Esophagus mucosa (tissue), 1 donor: ENCODE measurements at regions not wholly inside any gene's neighbourhood (a gene's known extent, or its start where the extent isn't known, plus 50 kb on each side); places are given as distances from the start of the nearest gene placed in this dataset.
A peak's percentile ranks its signal among the peaks of the same experiment; 100 is the strongest.

Experiments used
- ATAC-seq: fragments of 200-7000 bp; cut with Tn5 transposase; one replicate; pipeline ENCODE4 v1.9.1; 2020
- donor health status: DM: yes; HTN: yes; CAD: no.

DNA sequence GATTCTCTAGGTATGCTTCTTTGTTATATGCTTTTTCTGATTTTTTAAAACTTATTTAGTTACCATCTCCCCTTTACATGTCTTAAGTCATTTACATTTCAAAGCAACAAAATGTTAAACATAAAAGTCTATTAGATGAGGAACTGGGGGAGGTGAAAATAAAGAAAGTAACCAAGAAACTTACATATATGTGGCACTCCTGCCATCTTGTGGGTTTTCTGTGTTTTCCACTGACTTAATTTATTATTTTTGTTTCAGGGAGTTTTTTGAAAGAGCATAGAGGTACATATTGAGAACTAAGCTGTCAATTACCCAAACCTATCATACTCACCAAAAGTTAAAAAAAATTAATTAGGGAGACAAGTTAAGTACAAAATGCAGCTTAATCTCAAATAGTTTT is 1531.1 kb downstream of the MRPL39 start:
- ATAC-seq: no peak

DNA sequence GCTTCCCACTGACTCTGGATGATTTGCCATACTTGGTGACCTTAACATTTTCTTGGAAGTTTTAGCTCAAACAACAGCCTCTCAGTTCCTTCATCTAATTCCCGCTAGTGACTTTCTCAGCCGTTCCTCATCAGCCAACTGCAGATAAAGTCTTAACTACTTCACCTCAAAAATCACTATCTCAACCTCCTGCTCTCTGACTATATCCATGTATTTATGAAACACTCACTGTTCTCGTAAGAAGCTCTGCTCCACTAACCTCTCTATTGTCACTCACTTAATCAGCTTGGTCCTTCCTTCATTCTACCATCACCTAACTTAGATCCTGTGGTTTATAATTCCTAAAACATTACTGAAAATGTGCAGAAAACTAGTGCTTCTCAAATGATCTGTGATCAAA is 1551.6 kb downstream of the MRPL39 start:
- no peak for ATAC-seq

DNA sequence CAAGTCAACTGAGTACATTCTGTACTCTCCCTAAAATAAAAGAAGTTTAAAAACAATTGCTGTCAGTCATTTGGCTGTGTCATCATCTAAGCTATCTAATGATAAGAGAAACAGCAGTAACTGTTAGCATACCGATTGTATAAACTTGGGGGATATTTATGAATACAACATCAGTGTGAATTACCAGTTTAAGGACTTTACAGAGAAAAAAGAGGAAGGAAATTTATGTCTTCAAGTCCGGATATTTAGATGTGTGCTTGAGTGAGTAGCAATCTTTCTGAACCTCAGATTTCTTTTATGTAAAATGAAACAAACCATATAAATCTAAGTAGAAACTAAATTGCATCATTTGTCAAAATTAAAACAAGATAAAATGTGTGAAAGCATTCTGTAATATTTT is 1557.0 kb downstream of the MRPL39 start:
- ATAC-seq: no peak

DNA sequence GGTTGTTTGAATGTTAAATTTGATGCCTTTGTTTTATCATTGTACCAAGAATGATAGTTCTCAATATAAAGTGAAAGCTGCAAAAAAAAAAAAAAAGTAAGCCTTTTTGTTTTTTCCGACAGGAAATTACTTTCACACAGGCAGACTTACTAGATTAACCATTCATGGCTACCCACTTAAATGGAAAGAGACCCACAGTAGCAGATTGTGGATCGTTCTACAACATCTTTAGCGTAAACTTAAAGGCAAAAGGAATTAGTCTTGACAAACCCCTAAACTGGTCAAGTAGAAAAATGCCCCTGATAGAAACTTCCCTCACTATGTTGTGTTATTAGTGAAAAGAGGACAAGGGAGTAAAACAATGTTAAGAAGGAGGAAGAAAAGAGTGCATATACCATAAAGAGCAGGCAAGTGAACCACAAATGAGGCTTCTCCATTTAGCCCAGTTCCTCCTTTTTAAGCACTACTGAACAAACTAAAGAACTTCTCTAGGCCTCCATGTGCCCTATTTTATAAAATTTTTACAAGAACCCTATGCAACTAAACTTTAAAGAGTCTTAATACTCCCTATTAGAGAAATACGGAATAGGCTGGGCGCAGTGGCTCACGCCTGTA is 1560.3 kb downstream of the MRPL39 start:
- no peak for ATAC-seq

DNA sequence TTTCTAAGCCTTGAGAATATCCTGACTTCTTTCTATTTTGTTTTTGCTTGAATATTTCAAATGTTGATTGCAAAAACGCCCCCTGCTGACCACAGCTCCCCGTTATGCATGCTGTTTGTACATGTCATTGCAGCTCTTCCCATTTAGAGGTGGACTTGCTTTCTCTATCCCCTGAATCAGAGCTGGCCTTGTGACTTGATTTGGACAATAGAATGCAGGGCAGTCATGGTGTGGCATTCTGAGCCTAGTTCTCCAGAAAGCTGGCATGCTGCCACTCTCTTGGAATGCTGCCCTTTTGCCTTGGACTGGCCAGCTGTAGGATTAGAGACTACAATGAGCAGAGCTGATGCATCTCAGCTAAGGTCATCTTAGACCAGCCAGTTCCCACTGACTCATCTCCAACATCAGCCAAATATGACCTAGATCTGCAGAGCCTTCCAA is 1561.5 kb downstream of the MRPL39 start:
- no peak for ATAC-seq

DNA sequence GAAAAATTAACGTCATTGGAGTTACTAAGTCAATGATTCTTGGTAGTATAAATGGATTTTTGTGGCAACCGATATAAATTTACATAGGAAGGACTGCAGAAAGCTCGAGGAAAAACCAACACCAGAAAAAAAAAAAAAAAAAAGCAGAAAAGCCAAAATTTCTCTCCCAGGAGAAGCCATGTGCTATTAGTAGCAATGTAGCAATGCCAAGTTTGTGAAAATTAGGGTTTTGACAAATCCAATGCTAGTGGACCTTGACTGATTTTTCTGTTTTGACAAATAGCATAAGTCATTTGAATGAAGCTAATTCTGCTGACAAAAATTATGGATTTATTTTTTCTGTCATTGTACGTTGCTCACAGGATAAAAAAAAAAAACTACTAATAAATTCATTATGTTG is 1561.9 kb downstream of the MRPL39 start:
- ATAC-seq: no peak

DNA sequence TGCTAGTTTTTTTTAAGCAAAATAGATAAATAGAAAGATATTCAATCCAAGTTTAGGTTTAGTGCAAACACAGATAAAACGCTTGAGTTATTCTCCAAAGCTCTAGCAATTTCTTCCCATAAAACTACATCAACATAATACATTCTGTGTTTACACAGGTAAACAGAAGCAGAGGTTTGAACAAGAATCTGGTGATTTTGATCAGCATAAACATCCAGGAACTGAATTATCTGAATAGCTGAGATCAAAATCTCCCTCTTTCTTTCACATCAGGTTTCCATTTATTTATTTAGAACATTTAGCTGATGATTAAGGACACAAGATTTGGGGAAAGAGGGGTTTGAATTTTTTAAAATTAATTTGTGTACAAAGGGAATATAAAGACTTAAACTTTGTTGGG is 1564.6 kb downstream of the MRPL39 start:
- ATAC-seq: no peak

DNA sequence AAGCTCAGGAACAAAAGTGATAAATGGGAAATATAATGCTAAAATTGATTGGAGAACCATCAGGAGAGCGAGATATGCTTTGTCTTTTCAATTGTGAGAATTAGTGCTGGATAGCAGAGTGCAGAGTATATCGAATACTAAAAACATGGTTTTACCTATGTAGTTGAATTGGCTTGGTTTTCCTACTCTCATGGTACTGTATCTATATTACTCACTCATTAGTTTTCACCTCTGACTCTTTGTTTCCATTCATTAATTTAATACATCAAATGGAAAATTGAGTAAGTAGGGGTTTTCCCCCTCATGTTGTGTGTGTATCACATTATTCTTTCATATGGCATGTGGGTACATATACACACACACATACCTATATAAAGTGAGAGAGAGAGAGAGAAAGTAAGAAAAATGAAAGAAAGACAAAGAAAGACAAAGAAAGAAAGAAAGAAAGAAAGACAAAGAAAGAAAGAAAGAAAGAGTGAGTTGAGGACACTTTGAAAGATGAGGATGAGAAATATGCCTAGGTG is 1574.5 kb downstream of the MRPL39 start:
- no peak for ATAC-seq

DNA sequence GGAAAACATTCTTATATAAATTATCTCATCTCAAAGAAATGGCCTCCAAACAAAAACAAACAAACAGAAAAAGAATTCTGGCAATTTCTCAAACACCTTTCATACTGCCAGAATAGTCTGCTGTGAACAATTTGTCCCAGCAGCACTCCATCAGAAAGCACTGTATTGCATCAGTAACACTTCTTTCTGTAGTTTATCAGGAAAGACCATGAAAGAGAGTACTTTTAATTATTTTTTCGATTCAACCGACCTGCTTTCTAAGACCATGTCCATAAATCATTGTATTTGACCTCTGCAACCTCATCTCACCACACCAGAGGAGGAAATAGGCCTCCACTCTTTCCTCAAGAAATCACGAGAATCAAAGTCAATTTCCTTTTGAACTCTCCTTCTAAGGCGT is 1579.9 kb downstream of the MRPL39 start:
- ATAC-seq: no peak

DNA sequence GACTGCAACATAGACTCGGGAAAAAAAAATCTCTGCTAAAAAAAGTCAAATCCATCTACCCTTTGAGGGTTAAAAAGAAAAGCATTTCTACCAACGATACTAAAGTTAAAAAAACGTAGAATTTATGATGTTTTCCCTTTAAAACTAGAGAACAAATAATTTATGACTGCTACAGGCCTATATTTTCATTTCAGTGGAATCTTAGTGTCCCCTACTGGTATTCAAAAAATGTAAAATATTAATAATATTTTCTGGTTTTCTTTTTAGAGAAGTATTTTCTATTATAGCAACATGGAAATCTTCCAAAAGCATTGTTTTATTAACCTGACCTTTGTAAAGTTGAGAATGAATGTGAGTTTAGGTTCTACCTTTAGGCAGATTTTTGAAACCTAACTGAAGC is 1582.2 kb downstream of the MRPL39 start:
- ATAC-seq: no peak

DNA sequence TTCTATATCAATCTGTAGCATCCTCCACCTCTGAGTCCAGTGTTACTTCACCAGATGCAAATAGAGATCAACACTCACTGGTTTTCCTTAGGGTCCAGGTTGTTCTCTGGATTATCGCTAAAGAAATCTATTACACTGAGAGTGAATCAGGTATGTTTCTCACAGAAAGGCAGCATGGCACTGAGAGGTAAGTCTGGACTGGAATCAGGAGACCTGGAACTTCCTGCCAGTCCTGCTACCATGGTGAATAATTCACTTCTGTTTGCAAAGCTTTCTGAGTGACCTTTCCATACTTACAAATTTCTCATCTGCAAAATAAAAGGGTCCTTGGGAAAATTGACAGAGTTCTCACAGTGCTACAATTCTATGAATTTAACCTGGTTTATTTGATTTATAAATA is 1583.3 kb downstream of the MRPL39 start:
- ATAC-seq: no peak

DNA sequence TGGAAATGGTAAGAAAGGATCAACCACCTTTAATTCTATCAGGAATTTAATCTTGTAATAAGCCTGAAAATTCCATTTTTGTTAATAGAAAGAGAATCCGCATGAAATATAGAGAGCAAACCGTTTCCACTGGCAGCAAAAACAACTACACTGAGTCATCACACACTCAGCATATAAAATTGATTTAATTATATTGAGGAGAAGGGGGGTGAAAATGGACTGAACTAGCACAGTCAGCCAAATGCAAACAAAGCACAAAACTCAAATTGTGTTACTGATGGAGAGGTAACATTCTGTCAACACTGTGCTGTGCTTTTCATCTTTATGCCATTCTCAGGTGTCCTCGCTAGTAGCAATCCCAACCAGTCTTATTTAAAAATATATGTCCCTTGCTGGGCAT is 1583.9 kb downstream of the MRPL39 start:
- no peak for ATAC-seq

DNA sequence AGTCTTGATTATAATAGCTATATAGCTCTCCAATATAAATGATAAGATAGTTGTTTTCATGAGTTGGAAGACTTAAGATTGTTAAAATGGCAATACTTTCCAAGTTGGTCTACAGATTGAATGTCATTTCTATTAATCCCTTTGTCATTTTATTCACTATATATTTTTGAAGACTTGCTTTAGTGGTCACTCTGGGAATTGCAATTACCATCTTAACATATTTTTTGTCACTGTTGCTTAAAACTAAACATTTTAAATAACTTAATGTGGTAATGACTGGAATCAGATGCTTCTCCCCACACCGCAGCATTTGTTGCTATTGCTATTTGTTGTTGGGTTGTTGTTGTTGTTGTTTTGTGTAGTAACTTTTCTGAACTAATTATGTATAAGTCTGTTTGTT is 1592.9 kb downstream of the MRPL39 start:
- ATAC-seq: no peak

DNA sequence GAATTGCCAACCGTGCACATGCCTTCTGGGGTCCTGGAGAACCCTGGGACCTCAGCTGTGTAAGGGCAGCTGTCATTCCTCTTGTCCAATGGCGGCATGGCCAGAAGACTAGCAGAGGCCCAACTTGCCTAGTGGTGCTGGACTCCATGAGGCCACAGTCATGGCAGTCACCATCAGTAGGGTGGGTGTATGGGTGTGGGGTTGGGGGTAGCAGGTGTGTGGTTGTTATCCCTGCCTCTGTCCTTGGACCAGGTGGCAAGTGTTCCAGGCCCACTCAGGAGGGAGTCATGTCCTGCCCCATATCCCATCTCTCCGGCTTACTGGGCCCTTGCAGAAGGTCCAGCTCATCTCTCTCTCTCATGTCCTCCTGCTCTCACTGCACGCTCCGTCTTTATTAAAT is 1596.2 kb downstream of the MRPL39 start:
- ATAC-seq: no peak

DNA sequence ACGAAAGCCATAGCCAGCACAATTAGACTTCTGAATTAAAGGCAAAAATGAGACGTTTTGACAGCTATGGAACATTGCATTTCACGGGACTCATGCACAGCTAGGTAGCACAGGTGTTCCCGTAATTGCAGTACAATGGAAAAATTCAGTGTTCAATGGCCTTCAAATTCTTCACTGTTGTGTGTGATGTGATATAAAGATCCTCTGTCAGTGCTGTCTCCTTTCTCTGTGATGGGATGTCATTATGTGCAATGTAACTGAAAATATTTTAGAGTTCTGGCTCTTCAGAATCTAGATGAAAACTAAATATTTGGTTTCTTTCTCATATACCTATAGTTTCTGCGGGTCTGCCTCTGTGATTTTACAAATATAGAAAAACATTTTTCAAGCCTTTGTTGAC is 1599.7 kb downstream of the MRPL39 start:
- no peak for ATAC-seq

DNA sequence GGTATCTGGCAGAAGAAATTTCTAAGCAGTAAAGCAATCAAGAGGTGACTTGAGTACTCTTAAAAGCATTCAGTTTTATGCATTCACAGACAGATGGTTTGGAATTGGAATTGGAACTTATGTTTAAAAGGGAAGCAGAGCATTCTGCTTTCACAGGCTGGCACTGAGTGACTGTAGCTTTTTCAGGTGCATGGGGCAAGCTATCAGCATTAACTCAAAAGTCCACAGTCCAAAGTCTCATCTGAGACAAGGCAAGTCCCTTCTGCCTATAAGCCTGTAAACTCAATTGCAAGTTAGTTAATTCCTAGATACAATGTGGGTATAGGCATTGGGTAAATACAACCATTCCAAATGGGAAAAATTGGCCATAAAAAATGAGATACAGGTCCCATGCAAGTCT is 1620.3 kb downstream of the MRPL39 start:
- no peak for ATAC-seq

DNA sequence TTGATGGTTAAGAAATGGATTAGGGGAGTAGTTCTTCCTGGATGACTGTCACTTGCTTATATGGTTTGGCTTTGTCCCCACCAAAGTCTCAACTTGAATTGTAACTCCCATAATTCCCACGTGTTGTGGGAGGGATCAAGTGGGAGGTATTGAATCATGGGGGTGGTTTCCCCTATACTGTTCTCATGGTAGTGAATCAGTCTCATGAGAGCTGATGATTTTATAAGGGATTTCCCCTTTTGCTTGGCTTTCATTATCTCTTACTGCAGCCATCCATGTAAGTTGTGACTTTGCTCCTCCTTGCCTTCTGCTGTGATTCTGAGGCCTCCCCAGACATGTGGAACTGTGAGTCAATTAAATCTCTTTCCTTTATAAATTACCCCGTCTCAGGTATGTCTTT is 1621.1 kb downstream of the MRPL39 start:
- ATAC-seq: no peak

DNA sequence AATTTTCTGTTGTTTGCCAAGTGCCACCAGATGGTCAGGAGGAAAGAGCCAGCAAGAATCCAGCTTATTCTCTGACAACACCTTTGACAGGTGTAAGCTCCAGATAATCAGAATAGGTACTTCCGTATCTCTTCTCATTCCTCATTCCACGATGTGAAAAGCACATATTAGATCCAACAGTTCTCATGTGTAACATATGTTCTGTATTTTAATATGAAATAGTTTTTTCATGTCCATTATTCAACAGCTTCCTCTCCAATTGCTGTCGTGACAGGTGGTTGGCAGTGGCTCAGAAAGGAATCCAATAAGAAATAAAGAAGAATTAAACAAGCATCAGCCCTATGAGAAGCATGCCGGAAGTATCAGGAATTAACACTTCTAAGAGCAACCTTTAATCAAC is 1624.7 kb downstream of the MRPL39 start:
- ATAC-seq: no peak

DNA sequence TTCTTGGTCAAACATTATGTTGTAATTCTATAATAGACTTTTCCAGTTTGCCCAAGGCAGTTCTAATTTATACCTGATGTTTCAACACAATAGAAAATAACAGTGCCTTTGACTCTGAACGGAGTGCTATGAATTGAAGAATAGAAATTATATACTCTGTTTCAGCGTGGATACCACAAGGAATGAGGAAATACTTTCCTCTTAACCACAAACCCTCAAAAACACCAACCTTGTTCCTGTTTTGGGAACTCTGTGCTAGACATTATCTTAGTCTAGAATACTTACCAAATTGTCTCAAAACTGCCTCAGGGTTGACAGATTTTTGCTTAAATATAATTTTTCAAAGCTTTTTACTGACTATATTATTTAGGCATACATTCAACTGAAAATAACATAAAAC is 1629.3 kb downstream of the MRPL39 start:
- ATAC-seq: no peak

DNA sequence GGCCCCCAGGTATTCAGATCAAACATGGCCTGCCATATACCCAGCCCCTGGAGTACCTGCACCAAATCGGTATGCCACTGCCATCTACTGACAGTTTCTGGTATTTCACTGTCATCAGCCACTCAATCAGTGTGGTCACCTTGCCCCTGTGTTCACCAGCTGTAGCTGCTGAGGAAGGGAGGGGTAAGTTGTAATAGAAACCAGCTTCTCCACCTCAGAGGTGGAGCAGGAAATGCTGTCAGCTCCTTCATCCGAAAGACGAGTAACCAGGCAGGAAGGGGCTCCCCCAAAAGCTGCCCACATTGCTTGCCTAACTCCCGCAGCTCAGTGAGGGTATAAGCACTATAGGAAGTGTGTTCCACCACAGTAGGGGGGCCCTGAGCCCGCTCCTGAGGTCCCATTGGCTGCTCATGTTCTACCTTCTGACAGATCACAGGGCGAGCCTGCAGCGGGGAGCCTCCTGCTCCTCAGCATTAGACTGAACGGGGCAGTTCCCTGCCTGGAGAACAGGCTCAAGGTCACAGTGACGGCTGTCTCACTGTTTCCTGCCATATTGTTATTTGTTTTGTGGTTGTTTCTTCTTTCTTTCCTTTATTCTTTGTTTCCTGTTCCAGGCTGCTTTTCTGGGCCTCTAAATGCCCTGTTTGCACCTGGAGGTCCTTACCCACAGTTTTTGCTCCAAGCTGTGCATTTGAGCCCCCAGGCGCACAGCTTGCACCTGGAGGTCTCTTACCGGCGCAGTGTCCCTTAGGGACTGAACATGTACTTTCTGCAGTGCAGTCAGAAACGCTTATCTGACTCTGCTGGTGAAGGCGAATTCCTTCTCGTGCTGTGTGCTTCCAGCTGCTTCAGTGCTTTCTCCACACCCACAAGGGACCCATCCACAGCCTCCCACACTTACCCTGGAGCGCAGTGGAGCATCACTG is 1638.3 kb downstream of the MRPL39 start:
- peak; percentile 78 for ATAC-seq

DNA sequence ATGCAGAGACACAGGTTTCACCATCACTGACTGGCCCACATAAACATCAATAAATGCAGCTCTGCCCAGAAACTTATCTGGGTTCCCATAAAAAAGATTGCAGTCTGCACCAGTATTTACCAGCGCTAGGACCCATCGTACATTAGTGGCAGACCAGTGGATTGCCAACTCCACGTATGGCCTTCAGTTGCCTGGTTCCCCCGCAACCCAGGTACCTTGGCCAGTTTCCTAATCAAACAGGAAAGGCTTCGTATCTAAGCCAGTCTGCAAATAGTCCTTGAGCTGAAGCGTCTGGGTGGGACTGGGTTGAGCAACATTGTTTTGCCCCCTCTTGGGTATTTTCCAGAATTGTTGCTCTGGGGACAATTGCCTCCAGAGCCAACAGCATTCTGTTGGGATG is 1639.3 kb downstream of the MRPL39 start:
- ATAC-seq: no peak

DNA sequence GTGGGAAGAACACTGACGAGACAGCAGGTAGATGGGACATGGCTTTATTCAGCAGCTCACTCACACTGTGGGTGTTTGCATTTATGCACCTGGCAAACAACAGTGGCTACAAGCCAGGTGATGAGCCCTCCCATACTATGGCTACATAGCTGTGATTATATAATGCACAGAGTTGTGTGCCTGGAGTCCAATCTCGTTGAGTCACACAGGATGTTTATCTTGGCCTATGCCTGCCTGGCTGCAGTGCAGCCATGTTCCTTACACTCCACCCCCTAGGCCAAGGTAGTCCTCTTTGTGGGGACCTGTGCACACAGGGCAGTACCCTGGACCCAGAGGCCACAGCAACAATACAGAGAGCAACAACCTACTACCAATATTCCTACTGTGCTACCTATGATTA is 1643.8 kb downstream of the MRPL39 start:
- ATAC-seq: no peak

DNA sequence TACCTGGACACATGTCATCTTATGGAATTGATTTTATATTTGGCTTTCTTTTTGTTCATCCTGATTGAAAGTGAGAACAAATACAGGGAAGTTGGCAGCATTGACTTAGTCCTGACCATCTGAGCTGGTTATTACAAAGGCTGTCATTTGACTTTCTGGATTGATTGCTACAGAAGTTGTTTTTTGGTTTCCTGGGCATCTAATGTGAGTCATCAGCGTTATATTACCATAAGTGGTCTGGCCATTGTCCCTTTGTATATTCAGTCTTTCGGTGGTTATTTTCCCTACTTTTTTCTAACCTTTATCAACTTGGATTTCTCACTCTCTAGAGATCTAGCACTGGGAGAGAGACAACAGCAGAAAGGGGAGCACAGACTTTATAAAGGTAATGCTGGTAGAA is 1646.5 kb downstream of the MRPL39 start:
- ATAC-seq: no peak
